SK-N-SH (cell line): ENCODE measurements at regions not wholly inside any gene's neighbourhood (a gene's known extent, or its start where the extent isn't known, plus 50 kb on each side); places are given as distances from the start of the nearest gene placed in this dataset.
"Not testable (repeated sequence)": the region's sequence is repeated elsewhere in the genome, so short reads cannot be mapped to it uniquely, and the experiment has no call there.

ENCODE experiments used
- CTCF ChIA-PET: fragments of 300-600, 350-600 bp; formaldehyde crosslinking; extraction: SDS; loops from one replicate; lab custom pipeline; 2021; lab: Yijun Ruan, JAX
- POLR2A ChIA-PET: fragments of 350-600 bp; sonication (Branson Sonifier 250); formaldehyde crosslinking; extraction: SDS; loops from one replicate; lab custom pipeline; 2020; ENCODE audit warnings: antibody characterized with exemption, inconsistent platforms; lab: Yijun Ruan, JAX
- DNase-seq: peaks from one replicate; pipeline ENCODE4 v3.0.0; 2012
- H2AFZ ChIP-seq: fragments of 200-600 bp; sonication (generic); 2 replicates; pipeline ENCODE4 v1.8.1; 2016; ENCODE audit warnings: antibody characterized with exemption, mild to moderate bottlenecking, low read depth
- H3F3A ChIP-seq: fragments of 200-600 bp; sonication (generic); replicated peaks from 2 replicates; pipeline ENCODE3; 2016; ENCODE audit warnings: antibody characterized with exemption, mild to moderate bottlenecking; ENCODE audit not compliant: insufficient read depth
- H3K27ac ChIP-seq, 2 experiments: fragments of 200-500 bp in 1 of 2; fragments of 200-600 bp in 1 of 2; sonication (Bioruptor generic) in 1 of 2; sonication (generic), shearing (Covaris generic) in 1 of 2; 2 replicates each; pipeline versions ENCODE4 v1.5.1 to v1.6.1; 2014 to 2016; ENCODE audit warnings: low read depth in 2 of 2, inconsistent platforms in 1 of 2, low read length in 1 of 2, mild to moderate bottlenecking in 1 of 2, mixed read lengths in 1 of 2
- H3K27me3 ChIP-seq: fragments of 200-600 bp; sonication (generic), shearing (Covaris generic); 2 replicates; pipeline ENCODE4 v1.6.1; 2016; ENCODE audit warnings: mixed run types; ENCODE audit not compliant: insufficient read depth
- H3K36me3 ChIP-seq, 2 experiments: fragments of 200-500 bp in 1 of 2; fragments of 200-600 bp in 1 of 2; sonication (Bioruptor generic) in 1 of 2; sonication (generic) in 1 of 2; replicated peaks in 1 of 2; 2 replicates each; pipeline versions ENCODE3 to v1.5.1; 2014 to 2016; ENCODE audit warnings: low read length in 1 of 2, mild to moderate bottlenecking in 1 of 2; ENCODE audit not compliant: insufficient read depth in 2 of 2, control insufficient read depth in 1 of 2
- H3K4me1 ChIP-seq, 2 experiments: fragments of 200-500 bp in 1 of 2; fragments of 200-600 bp in 1 of 2; sonication (Bioruptor generic) in 1 of 2; sonication (generic), shearing (Covaris generic) in 1 of 2; 2 replicates each; pipeline versions ENCODE4 v1.5.1 to v1.6.1; 2014 to 2016; ENCODE audit warnings: low read depth in 1 of 2, low read length in 1 of 2, mixed run types in 1 of 2; ENCODE audit not compliant: insufficient read depth in 2 of 2, control insufficient read depth in 1 of 2
- H3K4me2 ChIP-seq: fragments of 200-600 bp; sonication (generic), shearing (Covaris generic); 2 replicates; pipeline ENCODE4 v1.6.1; 2017; ENCODE audit warnings: mixed run types
- H3K4me3 ChIP-seq, 2 experiments: fragments of 200-500 bp in 1 of 2; fragments of 200-600 bp in 1 of 2; sonication (Bioruptor generic) in 1 of 2; sonication (generic), shearing (Covaris generic) in 1 of 2; 2 replicates each; pipeline versions ENCODE4 v1.5.1 to v1.8.1; 2014 to 2016; ENCODE audit warnings: low read depth in 2 of 2, inconsistent platforms in 1 of 2, low read length in 1 of 2, mild to moderate bottlenecking in 1 of 2, mixed read lengths in 1 of 2, moderate library complexity in 1 of 2
- H3K79me2 ChIP-seq: fragments of 200-600 bp; sonication (generic); 2 replicates; pipeline ENCODE4 v1.8.1; 2017; ENCODE audit warnings: mild to moderate bottlenecking; ENCODE audit not compliant: insufficient read depth
- H3K9ac ChIP-seq: fragments of 200-600 bp; sonication (generic); 2 replicates; pipeline ENCODE4 v1.6.1; 2017; ENCODE audit warnings: mixed run types
- H3K9me2 ChIP-seq: fragments of 200-600 bp; sonication (generic); 2 replicates; pipeline ENCODE4 v1.6.1; 2017; ENCODE audit warnings: mixed run types
- H3K9me3 ChIP-seq: fragments of 200-600 bp; sonication (generic); 2 replicates; pipeline ENCODE4 v1.6.1; 2017; ENCODE audit warnings: mixed run types, mild to moderate bottlenecking, moderate library complexity
- H4K20me1 ChIP-seq: fragments of 200-600 bp; sonication (generic); 2 replicates; pipeline ENCODE4 v1.6.1; 2017; ENCODE audit warnings: mild to moderate bottlenecking, mixed run types; ENCODE audit not compliant: insufficient read depth
- CHD2 ChIP-seq: fragments of 150-350 bp; IDR thresholded peaks from 2 replicates; pipeline ENCODE4 v1.6.1; 2018; ENCODE audit warnings: low read length; ENCODE audit not compliant: partially characterized antibody
- EZH2phosphoT487 ChIP-seq: fragments of 200-600 bp; sonication (generic); IDR thresholded peaks from 2 replicates; pipeline ENCODE4 v1.6.1; 2017; ENCODE audit warnings: low read depth, mixed run types, mild to moderate bottlenecking, antibody characterized with exemption, moderate library complexity, borderline replicate concordance
- FOXM1 ChIP-seq: IDR thresholded peaks from 2 replicates; pipeline ENCODE4 v1.4.0; 2012; ENCODE audit warnings: low read depth, mild to moderate bottlenecking
- MAX ChIP-seq: IDR thresholded peaks from 2 replicates; pipeline ENCODE4 v1.4.0; 2012; ENCODE audit warnings: low read depth
- MXI1 ChIP-seq: IDR thresholded peaks from 2 replicates; pipeline ENCODE4 v1.6.1; 2012; ENCODE audit warnings: mild to moderate bottlenecking, low read depth, low read length, improper control_type of control experiment
- NFIC ChIP-seq: IDR thresholded peaks from 2 replicates; pipeline ENCODE4 v1.4.0; 2012; ENCODE audit warnings: borderline replicate concordance
- NRF1 ChIP-seq: IDR thresholded peaks from 2 replicates; pipeline ENCODE4 v1.6.1; 2012; ENCODE audit warnings: low read depth, mild to moderate bottlenecking, low read length
- POLR2AphosphoS5 ChIP-seq: IDR thresholded peaks from 2 replicates; pipeline ENCODE4 v1.6.1; 2012; ENCODE audit warnings: low read depth, low read length
- RAD21 ChIP-seq: IDR thresholded peaks from 2 replicates; pipeline ENCODE4 v1.6.1; 2012; ENCODE audit warnings: mild to moderate bottlenecking, low read length
- RCOR1 ChIP-seq: fragments of 150-350 bp; IDR thresholded peaks from 2 replicates; pipeline ENCODE4 v1.6.1; 2017; ENCODE audit warnings: antibody characterized with exemption, low read length
- RXRA ChIP-seq: IDR thresholded peaks from 2 replicates; pipeline ENCODE4 v1.4.0; 2012; ENCODE audit warnings: low read depth, mild to moderate bottlenecking, borderline replicate concordance
- SIN3A ChIP-seq: IDR thresholded peaks from 2 replicates; pipeline ENCODE4 v1.6.1; 2012; ENCODE audit warnings: low read depth, mild to moderate bottlenecking, low read length, moderate library complexity, borderline replicate concordance
- SMC3 ChIP-seq: IDR thresholded peaks from 2 replicates; pipeline ENCODE4 v1.6.1; 2012; ENCODE audit warnings: low read depth, low read length, improper control_type of control experiment
- TCF12 ChIP-seq: IDR thresholded peaks from 2 replicates; pipeline ENCODE4 v1.4.0; 2012
- USF2 ChIP-seq: fragments of 150-350 bp; IDR thresholded peaks from 2 replicates; pipeline ENCODE4 v1.6.1; 2017; ENCODE audit warnings: antibody characterized with exemption, low read length, low read depth, borderline replicate concordance
- WGBS: methylation state at CpG from one replicate; pipeline ENCODE4 v1.1.6; 2017; ENCODE audit warnings: low lambda C conversion rate; 5-methylcytosine and 5-hydroxymethylcytosine counted together
- TF ChIP-seq, protein P1 (sequence below): IDR thresholded peaks from 2 replicates; pipeline ENCODE4; 2012
- TF ChIP-seq, protein P2 (sequence below): IDR thresholded peaks from 2 replicates; pipeline ENCODE4 v1.4.0; 2012; ENCODE audit warnings: low read depth, borderline replicate concordance
- TF ChIP-seq, protein P3 (sequence below): fragments of 200-600 bp; sonication (generic); IDR thresholded peaks from 2 replicates; pipeline ENCODE4 v1.6.1; 2017; ENCODE audit warnings: antibody characterized with exemption, mild to moderate bottlenecking, moderate library complexity

DNA sequence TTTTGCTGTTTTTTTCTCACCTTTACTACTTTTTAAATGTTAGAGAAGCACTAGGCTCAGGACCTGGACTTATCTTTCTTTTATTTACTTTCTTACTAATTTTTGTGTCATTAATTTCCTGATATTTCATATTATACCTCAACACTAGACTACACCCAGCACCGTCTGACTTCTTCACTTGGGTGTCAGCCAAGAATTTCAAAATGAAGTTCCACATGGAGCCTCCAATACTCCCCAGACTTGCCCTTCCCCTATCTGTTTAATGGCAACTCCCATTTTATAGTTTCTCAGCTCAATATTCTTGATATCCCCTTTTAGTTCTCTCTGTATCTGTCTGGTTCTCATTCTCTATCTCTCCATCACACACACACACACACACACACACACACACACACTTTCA is 139.3 kb downstream of the USP22 start:
- H3K27ac ChIP-seq, H3K9me2 ChIP-seq, H4K20me1 ChIP-seq, H3K4me2 ChIP-seq, H3F3A ChIP-seq, H3K9ac ChIP-seq, DNase-seq, H3K4me3 ChIP-seq, H2AFZ ChIP-seq, H3K4me1 ChIP-seq, H3K27me3 ChIP-seq, H3K9me3 ChIP-seq: not testable (repeated sequence)
- POLR2A ChIA-PET, result interaction anchor here (0.6 kb wide), 1 partner anchor 28 kb away, joined by 3 read pairs; no protein-coding TSS in a partner anchor
- Histone ChIP-seq H3K79me2 (peaks cover 17% of the 10 kb centered on the region; the same call in 1 of the 2 replicates), H3K36me3 (peaks cover 3 to 10% of the 10 kb centered on the region in 2 experiments)
- WGBS, result 43% methylated on average over 1 of the region's 1 CpG
- CTCF ChIA-PET, result interaction anchor here (1.7 kb wide), 1 partner anchor 89 kb away, joined by 3 read pairs; no protein-coding TSS in a partner anchor

GRCh38 chr17:20908313-20909267 is 134.2 kb downstream of the USP22 start:
- H2AFZ ChIP-seq, result peak overlapping the region; percentile 72
- ChIA-PET CTCF (interaction anchor here (0.8 to 2.3 kb wide), 5 partner anchors 19 to 87 kb away, joined by 3 to 8 read pairs (median 4); no protein-coding TSS in a partner anchor), POLR2A (interaction anchor here (0.5 to 0.9 kb wide), 4 partner anchors 39 to 134 kb away, joined by 3 to 4 read pairs (median 3); no protein-coding TSS in a partner anchor)
- H3F3A ChIP-seq, result peaks cover 14% of the 10 kb centered on the region
- no peaks in the 10 kb centered on the region for H3K9me2 ChIP-seq
- peak overlapping the region; percentile 69 for H3K9ac ChIP-seq
- H3K79me2 ChIP-seq, result peaks cover 46% of the 10 kb centered on the region
- peak overlapping the region; percentile 79 to 91 for H3K27ac ChIP-seq
- H4K20me1 ChIP-seq, result no peaks in the 10 kb centered on the region
- H3K4me1 ChIP-seq, result peaks cover 5 to 10% of the 10 kb centered on the region in 2 experiments; a peak in 2 of 4 replicates
- peaks cover 0 to 5% of the 10 kb centered on the region in 2 experiments for H3K36me3 ChIP-seq
- H3K27me3 ChIP-seq, result no peaks in the 10 kb centered on the region
- WGBS, result 14% methylated on average over 28 of the region's 43 CpGs
- H3K4me2 ChIP-seq, result peak overlapping the region; percentile 79
- H3K9me3 ChIP-seq, result no peaks in the 10 kb centered on the region
- peak overlapping the region; percentile 42 to 54 for H3K4me3 ChIP-seq
- peak; percentile 98 for DNase-seq
- TF ChIP-seq SMC3, result peak; percentile 29; the same call in 1 of the 2 replicates
- no peak for TF ChIP-seq EZH2phosphoT487
- no peak for TF ChIP-seq NFIC
- peak; percentile 60; the same call in 1 of the 2 replicates for TF ChIP-seq POLR2AphosphoS5
- peak; percentile 79 for TF ChIP-seq MAX
- TF ChIP-seq, protein P1, sequence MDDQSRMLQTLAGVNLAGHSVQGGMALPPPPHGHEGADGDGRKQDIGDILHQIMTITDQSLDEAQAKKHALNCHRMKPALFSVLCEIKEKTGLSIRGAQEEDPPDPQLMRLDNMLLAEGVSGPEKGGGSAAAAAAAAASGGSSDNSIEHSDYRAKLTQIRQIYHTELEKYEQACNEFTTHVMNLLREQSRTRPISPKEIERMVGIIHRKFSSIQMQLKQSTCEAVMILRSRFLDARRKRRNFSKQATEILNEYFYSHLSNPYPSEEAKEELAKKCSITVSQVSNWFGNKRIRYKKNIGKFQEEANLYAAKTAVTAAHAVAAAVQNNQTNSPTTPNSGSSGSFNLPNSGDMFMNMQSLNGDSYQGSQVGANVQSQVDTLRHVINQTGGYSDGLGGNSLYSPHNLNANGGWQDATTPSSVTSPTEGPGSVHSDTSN, result no peak
- no peak for TF ChIP-seq TCF12
- TF ChIP-seq, protein P2, sequence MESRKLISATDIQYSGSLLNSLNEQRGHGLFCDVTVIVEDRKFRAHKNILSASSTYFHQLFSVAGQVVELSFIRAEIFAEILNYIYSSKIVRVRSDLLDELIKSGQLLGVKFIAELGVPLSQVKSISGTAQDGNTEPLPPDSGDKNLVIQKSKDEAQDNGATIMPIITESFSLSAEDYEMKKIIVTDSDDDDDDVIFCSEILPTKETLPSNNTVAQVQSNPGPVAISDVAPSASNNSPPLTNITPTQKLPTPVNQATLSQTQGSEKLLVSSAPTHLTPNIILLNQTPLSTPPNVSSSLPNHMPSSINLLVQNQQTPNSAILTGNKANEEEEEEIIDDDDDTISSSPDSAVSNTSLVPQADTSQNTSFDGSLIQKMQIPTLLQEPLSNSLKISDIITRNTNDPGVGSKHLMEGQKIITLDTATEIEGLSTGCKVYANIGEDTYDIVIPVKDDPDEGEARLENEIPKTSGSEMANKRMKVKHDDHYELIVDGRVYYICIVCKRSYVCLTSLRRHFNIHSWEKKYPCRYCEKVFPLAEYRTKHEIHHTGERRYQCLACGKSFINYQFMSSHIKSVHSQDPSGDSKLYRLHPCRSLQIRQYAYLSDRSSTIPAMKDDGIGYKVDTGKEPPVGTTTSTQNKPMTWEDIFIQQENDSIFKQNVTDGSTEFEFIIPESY, result no peak
- peak; percentile 83 for TF ChIP-seq NRF1
- peak; percentile 34; the same call in 1 of the 2 replicates for TF ChIP-seq RXRA
- TF ChIP-seq SIN3A, result 0 out of 2 replicates have a peak, but pooled peaks have one; percentile 22
- no peak for TF ChIP-seq FOXM1
- TF ChIP-seq RCOR1, result peak; percentile 59; the same call in 1 of the 2 replicates
- peak; percentile 71 for TF ChIP-seq MXI1
- peak; percentile 27 for TF ChIP-seq CHD2
- TF ChIP-seq RAD21, result peak; percentile 40
- TF ChIP-seq, protein P3, sequence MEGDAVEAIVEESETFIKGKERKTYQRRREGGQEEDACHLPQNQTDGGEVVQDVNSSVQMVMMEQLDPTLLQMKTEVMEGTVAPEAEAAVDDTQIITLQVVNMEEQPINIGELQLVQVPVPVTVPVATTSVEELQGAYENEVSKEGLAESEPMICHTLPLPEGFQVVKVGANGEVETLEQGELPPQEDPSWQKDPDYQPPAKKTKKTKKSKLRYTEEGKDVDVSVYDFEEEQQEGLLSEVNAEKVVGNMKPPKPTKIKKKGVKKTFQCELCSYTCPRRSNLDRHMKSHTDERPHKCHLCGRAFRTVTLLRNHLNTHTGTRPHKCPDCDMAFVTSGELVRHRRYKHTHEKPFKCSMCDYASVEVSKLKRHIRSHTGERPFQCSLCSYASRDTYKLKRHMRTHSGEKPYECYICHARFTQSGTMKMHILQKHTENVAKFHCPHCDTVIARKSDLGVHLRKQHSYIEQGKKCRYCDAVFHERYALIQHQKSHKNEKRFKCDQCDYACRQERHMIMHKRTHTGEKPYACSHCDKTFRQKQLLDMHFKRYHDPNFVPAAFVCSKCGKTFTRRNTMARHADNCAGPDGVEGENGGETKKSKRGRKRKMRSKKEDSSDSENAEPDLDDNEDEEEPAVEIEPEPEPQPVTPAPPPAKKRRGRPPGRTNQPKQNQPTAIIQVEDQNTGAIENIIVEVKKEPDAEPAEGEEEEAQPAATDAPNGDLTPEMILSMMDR, result peak; percentile 75
- TF ChIP-seq USF2, result no peak
